ENCODE measurements at regions not wholly inside any gene's neighbourhood (a gene's known extent, or its start where the extent isn't known, plus 50 kb on each side); places are given as distances from the start of the nearest gene placed in this dataset.

- Mint-ChIP-seq H3K4me3 (no peak overlapping the region), H3K4me1 (no peaks in the 10 kb centered on the region), H3K27ac (no peak overlapping the region), H3K36me3 (no peaks in the 10 kb centered on the region), H3K27me3 (no peaks in the 10 kb centered on the region), H3K9me3 (no peaks in the 10 kb centered on the region)
- no peak for DNase-seq
Observed at GRCh38 chr3:494190-494589, 297.6 kb downstream of the CHL1 start.

GRCh38 chr3:498487-498886 is 301.9 kb downstream of the CHL1 start:
- Mint-ChIP-seq H3K27ac (no peak overlapping the region), H3K27me3 (no peaks in the 10 kb centered on the region), H3K36me3 (no peaks in the 10 kb centered on the region), H3K9me3 (no peaks in the 10 kb centered on the region), H3K4me3 (no peak overlapping the region), H3K4me1 (no peaks in the 10 kb centered on the region)
- DNase-seq, result no peak

GRCh38 chr3:499001-499761 is 302.6 kb downstream of the CHL1 start:
- Mint-ChIP-seq H3K4me3 (no peak overlapping the region), H3K27me3 (no peaks in the 10 kb centered on the region), H3K4me1 (no peaks in the 10 kb centered on the region), H3K36me3 (no peaks in the 10 kb centered on the region), H3K9me3 (no peaks in the 10 kb centered on the region), H3K27ac (no peak overlapping the region)
- no peak for DNase-seq

GRCh38 chr3:502486-502885 is 305.9 kb downstream of the CHL1 start:
- Mint-ChIP-seq H3K36me3 (no peaks in the 10 kb centered on the region), H3K4me3 (no peak overlapping the region), H3K27me3 (no peaks in the 10 kb centered on the region), H3K4me1 (no peaks in the 10 kb centered on the region), H3K9me3 (peaks cover 3% of the 10 kb centered on the region), H3K27ac (no peak overlapping the region)
- no peak for DNase-seq

- Mint-ChIP-seq H3K4me3 (no peak overlapping the region), H3K4me1 (no peaks in the 10 kb centered on the region), H3K9me3 (peaks cover 7% of the 10 kb centered on the region), H3K27ac (no peak overlapping the region), H3K36me3 (no peaks in the 10 kb centered on the region), H3K27me3 (no peaks in the 10 kb centered on the region)
- no peak for DNase-seq
Observed at GRCh38 chr3:513301-513700, 316.7 kb downstream of the CHL1 start.

GRCh38 chr3:514192-514591 is 317.6 kb downstream of the CHL1 start:
- no peaks in the 10 kb centered on the region for H3K4me1 Mint-ChIP-seq
- no peak for DNase-seq
- H3K9me3 Mint-ChIP-seq, result peaks cover 4% of the 10 kb centered on the region
- no peak overlapping the region for H3K4me3 Mint-ChIP-seq
- H3K27ac Mint-ChIP-seq, result no peak overlapping the region
- H3K36me3 Mint-ChIP-seq, result no peaks in the 10 kb centered on the region
- H3K27me3 Mint-ChIP-seq, result no peaks in the 10 kb centered on the region

GRCh38 chr3:519026-519425 is 322.5 kb downstream of the CHL1 start:
- Mint-ChIP-seq H3K27me3 (no peaks in the 10 kb centered on the region), H3K27ac (no peak overlapping the region), H3K36me3 (no peaks in the 10 kb centered on the region), H3K9me3 (no peaks in the 10 kb centered on the region), H3K4me3 (no peak overlapping the region), H3K4me1 (no peaks in the 10 kb centered on the region)
- DNase-seq, result no peak

- Mint-ChIP-seq H3K4me1 (no peaks in the 10 kb centered on the region), H3K4me3 (no peak overlapping the region), H3K9me3 (no peaks in the 10 kb centered on the region), H3K27ac (no peak overlapping the region), H3K36me3 (no peaks in the 10 kb centered on the region), H3K27me3 (no peaks in the 10 kb centered on the region)
- DNase-seq, result no peak
Observed at GRCh38 chr3:522888-523287, 326.3 kb downstream of the CHL1 start.

- Mint-ChIP-seq H3K27ac (no peak overlapping the region), H3K9me3 (peaks cover 5% of the 10 kb centered on the region), H3K4me3 (no peak overlapping the region), H3K36me3 (no peaks in the 10 kb centered on the region), H3K27me3 (no peaks in the 10 kb centered on the region), H3K4me1 (no peaks in the 10 kb centered on the region)
- no peak for DNase-seq
Observed at GRCh38 chr3:525415-525814, 328.9 kb downstream of the CHL1 start.

- Mint-ChIP-seq H3K9me3 (peaks cover 8% of the 10 kb centered on the region), H3K4me3 (no peak overlapping the region)
- DNase-seq, result peak; percentile 3
Observed at GRCh38 chr3:535566-536416, 339.2 kb downstream of the CHL1 start.

GRCh38 chr3:536417-536813 is 339.9 kb downstream of the CHL1 start:
- no peak for DNase-seq
- no peak overlapping the region for H3K4me3 Mint-ChIP-seq
- H3K9me3 Mint-ChIP-seq, result peaks cover 6% of the 10 kb centered on the region
- no peaks in the 10 kb centered on the region for H3K4me1 Mint-ChIP-seq
- no peaks in the 10 kb centered on the region for H3K36me3 Mint-ChIP-seq
- H3K27ac Mint-ChIP-seq, result no peak overlapping the region
- H3K27me3 Mint-ChIP-seq, result peaks cover 12% of the 10 kb centered on the region

More at GRCh38 chr3:535566-536416, 339.2 kb downstream of the CHL1 start:
- Mint-ChIP-seq H3K27ac (no peak overlapping the region), H3K4me1 (no peaks in the 10 kb centered on the region), H3K27me3 (peaks cover 12% of the 10 kb centered on the region), H3K36me3 (no peaks in the 10 kb centered on the region)

GRCh38 chr3:541062-541801 is 344.7 kb downstream of the CHL1 start:
- H3K27me3 Mint-ChIP-seq, result peaks cover 5% of the 10 kb centered on the region
- no peaks in the 10 kb centered on the region for H3K4me1 Mint-ChIP-seq
- H3K4me3 Mint-ChIP-seq, result no peak overlapping the region
- DNase-seq, result no peak
- H3K27ac Mint-ChIP-seq, result no peak overlapping the region
- no peaks in the 10 kb centered on the region for H3K36me3 Mint-ChIP-seq
- no peaks in the 10 kb centered on the region for H3K9me3 Mint-ChIP-seq

- Mint-ChIP-seq H3K27me3 (no peaks in the 10 kb centered on the region), H3K27ac (no peak overlapping the region), H3K4me3 (no peak overlapping the region), H3K4me1 (no peaks in the 10 kb centered on the region), H3K9me3 (no peaks in the 10 kb centered on the region), H3K36me3 (no peaks in the 10 kb centered on the region)
- no peak for DNase-seq
Observed at GRCh38 chr3:542021-542420, 345.5 kb downstream of the CHL1 start.

GRCh38 chr3:549636-550035 is 353.1 kb downstream of the CHL1 start:
- Mint-ChIP-seq H3K9me3 (peaks cover 3% of the 10 kb centered on the region), H3K4me1 (no peaks in the 10 kb centered on the region), H3K27me3 (no peaks in the 10 kb centered on the region), H3K36me3 (no peaks in the 10 kb centered on the region), H3K4me3 (no peak overlapping the region), H3K27ac (no peak overlapping the region)
- DNase-seq, result no peak

- no peak for DNase-seq
- Mint-ChIP-seq H3K27ac (no peak overlapping the region), H3K36me3 (no peaks in the 10 kb centered on the region), H3K4me1 (no peaks in the 10 kb centered on the region), H3K4me3 (no peak overlapping the region), H3K27me3 (no peaks in the 10 kb centered on the region), H3K9me3 (peaks cover 3% of the 10 kb centered on the region)
Observed at GRCh38 chr3:550471-550870, 353.9 kb downstream of the CHL1 start.
